HepG2 (cell line): ENCODE measurements at regions not wholly inside any gene's neighbourhood (a gene's known extent, or its start where the extent isn't known, plus 50 kb on each side); places are given as distances from the start of the nearest gene placed in this dataset.

ENCODE experiments used
- HNRNPK ChIP-seq: fragments of 200-400 bp; formaldehyde crosslinking; IDR thresholded peaks from 2 replicates; pipeline ENCODE4 v1.6.1; 2018; ENCODE audit warnings: low read length, low read depth, moderate library complexity, mild to moderate bottlenecking; ENCODE audit not compliant: poor library complexity, severe bottlenecking
- HOMEZ ChIP-seq: IDR thresholded peaks from 2 replicates; pipeline ENCODE4 v1.6.1; 2016; ENCODE audit warnings: low read depth
- MXD1 ChIP-seq: sonication (generic); formaldehyde crosslinking; IDR thresholded peaks from 2 replicates; pipeline ENCODE4 v1.4.0; 2020; ENCODE audit warnings: mild to moderate bottlenecking, missing genetic modification reagents
- MZF1 ChIP-seq: sonication (generic); formaldehyde crosslinking; IDR thresholded peaks from 2 replicates; pipeline ENCODE4 v1.8.1; 2023; ENCODE audit warnings: mild to moderate bottlenecking, missing genetic modification reagents, borderline replicate concordance
- NR2F6 ChIP-seq, 2 experiments: IDR thresholded peaks; 2 replicates each; pipeline ENCODE4 v1.6.1; 2016; ENCODE audit warnings: antibody characterized with exemption in 1 of 2, mild to moderate bottlenecking in 1 of 2
- TARDBP ChIP-seq: sonication (generic); formaldehyde crosslinking; IDR thresholded peaks from 2 replicates; pipeline ENCODE4 v1.8.0; 2022; ENCODE audit warnings: mild to moderate bottlenecking, missing genetic modification reagents
- TCF7L2 ChIP-seq: IDR thresholded peaks from 2 replicates; pipeline ENCODE4 v1.6.1; 2011; ENCODE audit warnings: mild to moderate bottlenecking, low read depth, low read length, moderate library complexity
- ZBED4 ChIP-seq: sonication (generic); formaldehyde crosslinking; IDR thresholded peaks from 2 replicates; pipeline ENCODE4 v1.4.0; 2020; ENCODE audit warnings: missing genetic modification reagents, borderline replicate concordance
- ZHX1 ChIP-seq: sonication (generic); formaldehyde crosslinking; IDR thresholded peaks from 2 replicates; pipeline ENCODE4 v1.8.1; 2022; ENCODE audit warnings: low read depth, mild to moderate bottlenecking, missing genetic modification reagents
- ZNF546 ChIP-seq: sonication (generic); formaldehyde crosslinking; conservative IDR thresholded peaks from 2 replicates; pipeline ENCODE4 v1.8.1; 2023; ENCODE audit warnings: mild to moderate bottlenecking, missing genetic modification reagents
- ZZZ3 ChIP-seq: sonication (generic); formaldehyde crosslinking; IDR thresholded peaks from 2 replicates; pipeline ENCODE4 v1.4.0; 2020; ENCODE audit warnings: missing genetic modification reagents, mild to moderate bottlenecking, borderline replicate concordance
- TF ChIP-seq, protein P1 (sequence below): sonication (generic); formaldehyde crosslinking; IDR thresholded peaks from 2 replicates; pipeline ENCODE4 v1.5.0; 2020; ENCODE audit warnings: mild to moderate bottlenecking, missing genetic modification reagents
- TF ChIP-seq, protein P2 (sequence below), 2 experiments: sonication (generic) in 1 of 2; formaldehyde crosslinking in 1 of 2; IDR thresholded peaks; 2 replicates each; pipeline versions ENCODE4 v1.5.1 to v1.6.1; 2011 to 2020; ENCODE audit warnings: borderline replicate concordance in 1 of 2, low read depth in 1 of 2, low read length in 1 of 2, mild to moderate bottlenecking in 1 of 2, missing genetic modification reagents in 1 of 2, moderate library complexity in 1 of 2

DNA sequence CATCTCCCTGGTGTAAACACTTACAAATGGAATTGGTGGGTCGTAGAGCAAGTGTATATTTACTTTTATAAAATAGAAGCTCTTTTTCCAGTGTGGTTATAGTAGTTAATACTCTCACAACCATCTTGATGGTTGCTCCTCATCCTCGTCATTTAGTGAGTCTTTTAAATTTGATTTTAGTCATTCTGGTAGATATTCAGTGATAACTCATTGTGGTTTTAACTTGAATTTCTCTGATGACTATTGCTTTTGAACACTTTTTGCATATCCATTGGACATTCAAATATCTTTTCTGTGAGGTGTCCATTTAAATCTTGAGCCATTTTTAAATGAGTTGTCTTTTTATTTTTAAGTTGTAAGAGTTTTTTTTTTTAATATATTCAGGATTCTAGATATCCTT is 189.2 kb upstream of the PHACTR1 start (continued):
- TF ChIP-seq ZHX1 (CRISPR knock-in tag) (no peak), HNRNPK (no peak), ZBED4 (no peak), NR2F6 (IDR thresholded peaks at IDR 0.05) (no peak), NR2F6 (CRISPR knock-in tag; IDR thresholded peaks at IDR 0.05) (no peak), ZZZ3 (CRISPR knock-in tag) (no peak), TARDBP (CRISPR knock-in tag) (no peak), MZF1 (CRISPR knock-in tag) (no peak), HOMEZ (no peak), TCF7L2 (no peak), ZNF546 (CRISPR knock-in tag) (no peak), MXD1 (no peak)
- TF ChIP-seq, protein P1, sequence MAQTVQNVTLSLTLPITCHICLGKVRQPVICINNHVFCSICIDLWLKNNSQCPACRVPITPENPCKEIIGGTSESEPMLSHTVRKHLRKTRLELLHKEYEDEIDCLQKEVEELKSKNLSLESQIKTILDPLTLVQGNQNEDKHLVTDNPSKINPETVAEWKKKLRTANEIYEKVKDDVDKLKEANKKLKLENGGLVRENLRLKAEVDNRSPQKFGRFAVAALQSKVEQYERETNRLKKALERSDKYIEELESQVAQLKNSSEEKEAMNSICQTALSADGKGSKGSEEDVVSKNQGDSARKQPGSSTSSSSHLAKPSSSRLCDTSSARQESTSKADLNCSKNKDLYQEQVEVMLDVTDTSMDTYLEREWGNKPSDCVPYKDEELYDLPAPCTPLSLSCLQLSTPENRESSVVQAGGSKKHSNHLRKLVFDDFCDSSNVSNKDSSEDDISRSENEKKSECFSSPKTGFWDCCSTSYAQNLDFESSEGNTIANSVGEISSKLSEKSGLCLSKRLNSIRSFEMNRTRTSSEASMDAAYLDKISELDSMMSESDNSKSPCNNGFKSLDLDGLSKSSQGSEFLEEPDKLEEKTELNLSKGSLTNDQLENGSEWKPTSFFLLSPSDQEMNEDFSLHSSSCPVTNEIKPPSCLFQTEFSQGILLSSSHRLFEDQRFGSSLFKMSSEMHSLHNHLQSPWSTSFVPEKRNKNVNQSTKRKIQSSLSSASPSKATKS (CRISPR knock-in tag): no peak
- TF ChIP-seq, protein P2, sequence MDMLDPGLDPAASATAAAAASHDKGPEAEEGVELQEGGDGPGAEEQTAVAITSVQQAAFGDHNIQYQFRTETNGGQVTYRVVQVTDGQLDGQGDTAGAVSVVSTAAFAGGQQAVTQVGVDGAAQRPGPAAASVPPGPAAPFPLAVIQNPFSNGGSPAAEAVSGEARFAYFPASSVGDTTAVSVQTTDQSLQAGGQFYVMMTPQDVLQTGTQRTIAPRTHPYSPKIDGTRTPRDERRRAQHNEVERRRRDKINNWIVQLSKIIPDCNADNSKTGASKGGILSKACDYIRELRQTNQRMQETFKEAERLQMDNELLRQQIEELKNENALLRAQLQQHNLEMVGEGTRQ (IDR thresholded peaks at IDR 0.05; ENCODE audit: low read depth, low read length): no peak
- TF ChIP-seq, protein P2 (CRISPR knock-in tag; IDR thresholded peaks at IDR 0.05; ENCODE audit: borderline replicate concordance): no peak
